Suppressor macrophage treated with lipopolysaccharide for 4 hours (primary cell): ENCODE measurements at regions not wholly inside any gene's neighbourhood (a gene's known extent, or its start where the extent isn't known, plus 50 kb on each side); places are given as distances from the start of the nearest gene placed in this dataset.
A peak's percentile ranks its signal among the peaks of the same experiment; 100 is the strongest.
"Not testable (repeated sequence)": the region's sequence is repeated elsewhere in the genome, so short reads cannot be mapped to it uniquely, and the experiment has no call there.

ENCODE experiments used
- DNase-seq: peaks from one replicate; pipeline ENCODE4 v3.0.0-alpha.2; 2020

DNA sequence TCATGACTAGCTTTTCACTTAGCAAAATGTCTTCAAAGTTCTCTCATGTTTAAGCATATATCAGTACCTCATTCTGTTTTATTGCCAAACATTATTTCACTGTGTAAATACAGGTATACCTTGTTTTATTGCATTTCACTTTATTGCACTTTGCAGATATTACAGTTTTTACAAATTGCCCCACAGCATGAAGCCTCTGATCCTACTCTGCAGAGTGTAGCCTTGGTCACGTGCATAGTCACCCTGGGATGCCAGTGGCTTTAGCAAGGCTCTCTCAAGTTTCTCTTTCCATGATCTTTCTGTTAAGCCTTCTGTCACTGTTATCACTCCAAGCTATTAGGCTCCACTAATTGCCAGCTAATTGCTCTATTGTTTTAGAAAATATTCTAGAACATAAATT, 182.2 kb upstream of the GRIA1 start:
- no peak for DNase-seq

- DNase-seq: no peak
These were observed 171.9 kb upstream of the GRIA1 start for GRCh38 chr5:153318556-153318955.

- DNase-seq: no peak
These were observed 169.0 kb upstream of the GRIA1 start for GRCh38 chr5:153321478-153321877.

GRCh38 chr5:153340139-153340538, 150.3 kb upstream of the GRIA1 start:
- no peak for DNase-seq

GRCh38 chr5:153340738-153341137, 149.7 kb upstream of the GRIA1 start:
- no peak for DNase-seq

- no peak for DNase-seq
These were observed 148.0 kb upstream of the GRIA1 start for GRCh38 chr5:153342487-153342886.

DNA sequence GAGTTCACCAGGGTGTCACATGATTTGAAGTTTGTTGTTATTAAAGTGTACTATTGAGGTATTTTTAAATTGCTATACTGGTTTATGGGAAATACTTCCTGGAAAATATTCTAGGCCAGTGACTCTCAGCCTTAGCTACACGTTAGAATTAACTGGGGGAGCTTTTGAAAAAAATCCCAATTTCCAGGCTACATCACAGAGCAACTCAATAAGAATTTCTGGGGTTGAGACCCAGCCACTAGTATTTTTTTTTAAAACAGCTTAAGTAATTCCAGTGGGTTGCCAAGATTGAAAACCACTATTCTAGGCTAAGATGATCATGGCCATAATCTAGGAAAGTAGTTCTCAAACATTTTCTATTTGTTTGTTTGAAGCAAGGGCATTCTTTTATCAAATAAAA, 142.9 kb upstream of the GRIA1 start:
- DNase-seq: no peak

DNA sequence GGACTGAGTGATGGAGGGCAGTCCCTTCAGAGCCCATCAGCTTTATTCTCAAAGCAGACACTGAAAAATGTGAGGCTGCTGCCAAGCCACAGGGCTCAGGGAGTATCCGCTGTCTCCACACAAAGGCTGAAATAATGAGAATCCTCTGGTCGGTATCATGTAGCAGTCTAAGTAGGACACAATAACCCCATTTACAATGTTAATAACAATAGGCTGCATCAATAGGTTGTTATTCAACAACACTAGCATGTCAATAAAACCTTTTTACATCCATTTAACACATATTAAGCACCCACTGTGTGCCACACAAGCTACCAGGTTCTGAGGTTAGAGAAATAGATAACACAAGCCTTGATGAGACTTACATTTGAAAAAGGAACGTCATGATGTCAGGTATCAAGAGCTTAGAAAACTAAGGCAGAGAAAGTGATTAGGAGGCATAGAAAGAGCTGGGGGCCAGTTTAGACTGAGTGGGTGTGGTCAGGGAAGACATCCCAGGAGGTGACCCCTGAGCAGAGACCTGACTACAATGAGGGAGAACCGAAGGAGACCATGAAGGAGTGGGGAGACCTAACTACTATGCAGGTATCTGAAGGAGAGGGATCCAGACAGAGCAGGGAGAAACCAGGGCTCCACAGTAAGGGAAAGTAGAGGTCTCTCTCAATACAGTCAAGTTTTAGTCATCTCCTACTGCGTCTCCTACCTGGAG, 140.1 kb upstream of the GRIA1 start:
- no peak for DNase-seq

GRCh38 chr5:153352685-153353219, 137.7 kb upstream of the GRIA1 start:
- DNase-seq: no peak

DNA sequence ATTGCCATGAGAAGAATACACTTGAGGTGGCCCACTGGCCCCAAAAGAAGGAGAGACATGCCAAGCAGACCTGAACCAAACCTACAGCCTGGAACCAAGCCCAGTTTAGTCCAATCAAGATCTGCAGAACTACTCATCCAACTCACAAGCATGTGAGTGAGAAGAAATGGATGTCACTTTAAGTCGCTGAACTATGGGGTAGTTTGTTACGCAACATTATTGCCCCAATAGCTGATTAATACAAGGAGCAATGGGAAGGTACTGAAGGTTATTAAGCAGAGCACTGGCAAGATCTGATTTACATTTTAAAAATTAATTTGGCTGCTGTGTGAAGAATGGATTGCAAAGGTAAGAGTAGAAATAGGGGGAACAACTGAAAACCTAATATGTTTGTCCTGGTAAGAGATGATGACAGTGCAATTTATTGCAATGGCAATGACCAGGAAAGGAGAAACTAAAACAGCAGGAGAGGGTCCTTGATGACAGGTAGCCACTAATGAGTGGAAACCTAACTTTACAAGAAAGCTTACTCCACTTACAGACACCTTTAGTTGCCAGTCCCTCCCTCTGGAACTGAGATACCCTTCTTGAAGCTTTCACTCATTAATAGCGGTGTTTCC, 132.9 kb upstream of the GRIA1 start:
- no peak for DNase-seq

DNA sequence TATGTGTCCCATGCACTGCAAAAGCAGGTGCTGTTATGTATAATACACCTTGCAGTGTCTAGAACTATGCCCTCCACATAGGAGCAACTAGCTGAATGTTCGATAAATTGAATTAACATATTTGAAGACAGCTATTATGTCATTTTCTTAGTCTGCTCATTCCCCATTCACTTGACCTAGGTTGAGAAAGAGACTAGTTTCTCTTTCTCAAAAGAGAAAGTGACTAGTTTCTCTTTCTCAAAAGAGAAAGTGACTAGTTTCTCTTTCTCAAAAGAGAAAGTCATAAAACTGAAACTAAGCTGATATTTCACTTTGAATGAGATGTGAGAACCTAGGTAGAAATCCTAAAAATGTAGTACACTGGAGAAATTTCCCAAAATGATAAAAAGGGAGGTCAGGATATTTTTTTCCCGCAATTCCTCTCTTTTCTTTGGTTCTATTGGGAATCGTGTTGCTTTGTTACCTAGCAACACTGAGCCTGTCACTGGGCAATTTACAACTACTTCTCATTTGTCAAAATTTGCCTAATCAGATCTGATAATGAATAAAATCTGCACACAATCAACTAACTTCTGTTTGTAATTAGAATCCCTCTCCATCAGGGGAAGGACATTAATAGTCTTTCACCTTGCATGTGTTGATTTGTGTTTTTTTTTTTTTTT, 132.0 kb upstream of the GRIA1 start:
- peak; percentile 25 for DNase-seq

DNA sequence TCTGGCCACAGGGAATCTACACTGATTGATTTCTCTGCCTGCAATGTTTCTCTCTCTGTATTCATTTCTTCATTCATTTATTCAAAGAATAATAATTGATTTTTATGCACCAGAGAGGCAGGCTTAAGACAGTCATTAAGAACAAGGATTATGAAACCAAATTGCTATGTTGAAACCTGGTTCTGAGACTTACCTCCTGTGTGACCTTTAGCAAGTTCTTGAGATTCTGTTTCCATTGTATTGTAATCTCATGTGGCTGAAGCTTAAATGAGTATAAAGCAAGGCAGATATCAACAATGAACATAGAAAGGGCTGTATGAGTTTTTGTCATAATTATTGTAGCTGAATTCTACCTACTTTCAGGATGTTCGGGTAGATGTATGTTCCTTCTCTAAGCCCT, 129.6 kb upstream of the GRIA1 start:
- DNase-seq: no peak

GRCh38 chr5:153361735-153362409, 128.6 kb upstream of the GRIA1 start:
- no peak for DNase-seq

DNA sequence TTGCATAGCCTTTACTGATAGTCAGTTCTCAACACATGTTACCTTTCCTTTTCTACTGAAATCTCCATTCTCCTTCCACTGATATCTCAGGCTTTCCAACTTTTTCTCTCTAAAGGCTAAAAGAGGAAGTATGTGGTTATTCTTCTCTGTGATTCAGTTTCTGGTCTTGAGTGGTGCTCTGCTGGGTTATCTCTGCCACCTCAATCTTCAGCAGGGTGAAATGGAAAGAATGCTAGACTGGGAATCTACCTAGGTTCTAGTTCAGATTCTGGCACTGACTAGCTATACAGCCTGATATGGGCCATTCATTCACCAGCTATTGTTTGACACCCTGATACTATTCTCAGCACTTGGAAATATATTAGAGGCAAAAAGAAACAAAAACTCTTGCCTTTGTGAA, 124.9 kb upstream of the GRIA1 start:
- no peak for DNase-seq

GRCh38 chr5:153367466-153367865, 123.0 kb upstream of the GRIA1 start:
- no peak for DNase-seq

DNA sequence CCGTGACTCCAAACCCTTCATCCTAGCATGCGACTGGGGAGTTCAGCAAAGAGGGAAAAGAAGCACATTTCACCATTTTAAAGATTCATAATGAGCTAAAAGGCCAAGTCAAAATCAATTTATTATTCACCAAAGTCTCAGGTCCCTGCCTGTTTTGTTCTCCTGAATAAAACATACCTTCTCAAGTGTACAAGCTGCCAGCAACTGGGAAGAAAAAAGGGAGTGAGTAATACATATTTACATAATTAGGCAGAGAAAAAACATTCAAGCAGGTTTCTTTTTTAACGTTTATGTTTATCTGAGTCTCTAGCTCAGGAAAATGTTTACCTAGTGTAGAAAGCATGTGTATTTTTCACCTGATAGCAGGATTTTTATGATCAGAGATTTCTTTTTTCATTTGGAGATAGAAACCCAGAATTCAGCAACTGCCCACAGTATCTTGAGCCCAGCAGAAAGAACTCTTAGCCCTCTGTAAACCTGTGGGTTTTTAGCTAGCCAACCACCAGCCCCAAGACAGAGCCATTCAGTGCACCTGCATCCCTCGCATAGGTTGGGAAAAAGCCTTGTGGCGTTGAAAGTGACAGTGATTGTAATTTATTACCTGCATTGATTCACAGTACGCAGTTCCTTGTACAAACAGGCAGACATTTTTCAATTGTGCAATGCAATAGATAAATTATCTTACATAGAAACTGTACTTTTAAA, 117.9 kb upstream of the GRIA1 start:
- DNase-seq: no peak

GRCh38 chr5:153373130-153373498, 117.4 kb upstream of the GRIA1 start:
- no peak for DNase-seq

DNA sequence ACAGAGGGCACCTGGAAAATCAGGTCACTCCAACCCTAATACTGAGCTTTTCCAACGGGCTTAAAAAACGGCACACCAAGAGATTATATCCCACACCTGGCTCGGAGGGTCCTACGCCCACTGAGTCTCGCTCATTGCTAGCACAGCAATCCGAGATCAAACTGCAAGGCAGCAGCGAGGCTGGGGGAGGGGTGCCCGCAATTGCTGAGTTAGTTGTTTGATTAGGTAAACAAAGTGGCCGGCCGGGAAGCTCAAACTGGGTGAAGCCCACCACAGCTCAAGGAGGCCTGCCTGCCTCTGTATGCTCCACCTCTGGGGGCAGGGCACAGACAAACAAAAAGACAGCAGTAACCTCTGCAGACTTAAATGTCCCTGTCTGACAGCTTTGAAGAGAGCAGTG, 108.8 kb upstream of the GRIA1 start:
- not testable (repeated sequence) for DNase-seq

DNA sequence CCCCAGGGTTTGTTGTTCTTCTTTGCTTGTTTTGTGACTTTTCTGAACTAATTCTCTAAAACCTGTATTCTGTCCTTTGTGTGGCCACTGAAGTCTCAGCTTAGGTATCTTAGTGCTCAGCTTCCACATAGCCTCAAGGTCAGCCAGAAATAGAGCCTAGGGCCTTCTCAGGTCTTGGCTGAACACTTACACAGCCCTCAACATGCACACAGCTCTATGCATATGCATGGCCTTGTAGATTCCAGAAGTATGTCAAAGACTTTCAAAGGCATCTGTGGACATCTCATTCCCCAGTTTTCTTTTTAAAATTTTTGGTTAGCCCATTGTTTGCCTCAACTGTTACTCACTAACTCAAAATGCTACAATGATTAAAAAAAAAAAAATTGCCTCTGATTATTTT, 99.9 kb upstream of the GRIA1 start:
- DNase-seq: no peak

- no peak for DNase-seq
These were observed 90.9 kb upstream of the GRIA1 start for GRCh38 chr5:153399595-153399994.

DNA sequence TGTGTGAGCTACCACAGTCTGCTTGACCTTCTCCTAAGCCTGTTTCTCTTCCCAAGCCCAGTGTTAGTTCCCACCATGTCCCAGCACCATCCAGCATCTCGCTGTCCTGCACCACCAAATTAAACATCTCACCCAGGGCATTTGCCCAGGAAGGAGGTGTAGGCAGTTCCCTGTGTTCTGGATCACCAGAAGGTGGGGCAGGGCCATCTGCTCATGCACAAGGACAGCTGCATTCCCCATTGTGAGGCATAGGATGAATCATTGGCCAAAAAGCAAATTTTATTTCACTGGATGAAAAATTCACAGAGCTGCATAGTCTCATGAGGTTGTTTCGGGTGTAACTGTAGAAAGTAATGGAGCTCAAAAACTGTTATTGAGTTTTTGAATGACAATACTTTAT, 89.5 kb upstream of the GRIA1 start:
- no peak for DNase-seq

DNA sequence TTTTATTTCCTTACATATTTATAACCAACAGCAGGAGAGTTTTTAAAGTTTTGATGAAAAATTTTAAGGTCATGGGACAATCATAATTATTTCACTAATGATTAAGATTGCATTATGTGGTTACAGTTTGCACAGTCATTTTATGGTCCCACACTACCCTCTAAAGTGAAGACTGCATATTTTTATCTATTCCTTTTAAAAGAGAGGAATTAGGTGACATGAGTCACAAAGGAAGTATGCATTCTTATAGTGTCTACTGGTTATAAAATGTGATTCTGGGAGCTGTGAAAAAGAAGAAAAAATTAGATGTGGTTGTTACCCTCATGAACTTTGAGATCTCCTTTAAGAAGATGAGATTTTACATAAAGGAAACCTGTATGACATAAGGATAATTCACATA, 87.9 kb upstream of the GRIA1 start:
- no peak for DNase-seq

GRCh38 chr5:153403470-153403869, 87.0 kb upstream of the GRIA1 start:
- no peak for DNase-seq
